NCI-H2171 (cell line): ENCODE measurements at regions not wholly inside any gene's neighbourhood (a gene's known extent, or its start where the extent isn't known, plus 50 kb on each side); places are given as distances from the start of the nearest gene placed in this dataset.

Experiments used
- DNase-seq: peaks from one replicate; lab custom pipeline; 2025; lab: John Stamatoyannopoulos, UW

GRCh38 chr11:119937412-119937811 is 200.5 kb downstream of the TRIM29 start:
- no peak for DNase-seq

GRCh38 chr11:119936426-119936825 is 201.5 kb downstream of the TRIM29 start:
- no peak for DNase-seq

GRCh38 chr11:119935349-119935925 is 202.5 kb downstream of the TRIM29 start:
- no peak for DNase-seq

- DNase-seq = no peak
These were observed 203.0 kb downstream of the TRIM29 start for GRCh38 chr11:119934866-119935265.

GRCh38 chr11:119934267-119934666 is 203.6 kb downstream of the TRIM29 start:
- DNase-seq = no peak

- DNase-seq = no peak
These were observed 204.3 kb downstream of the TRIM29 start for GRCh38 chr11:119933584-119933983.

GRCh38 chr11:119932828-119933562 is 204.0 kb upstream of the NECTIN1 start:
- no peak for DNase-seq

GRCh38 chr11:119928047-119928446 is 199.0 kb upstream of the NECTIN1 start:
- DNase-seq = no peak

- DNase-seq = no peak
These were observed 195.0 kb upstream of the NECTIN1 start for GRCh38 chr11:119924017-119924416.

GRCh38 chr11:119921571-119921970 is 192.6 kb upstream of the NECTIN1 start:
- DNase-seq = no peak

GRCh38 chr11:119920666-119921387 is 191.8 kb upstream of the NECTIN1 start:
- DNase-seq = no peak

GRCh38 chr11:119919656-119920055 is 190.7 kb upstream of the NECTIN1 start:
- DNase-seq = no peak

GRCh38 chr11:119918347-119918746 is 189.3 kb upstream of the NECTIN1 start:
- no peak for DNase-seq

GRCh38 chr11:119916568-119916967 is 187.6 kb upstream of the NECTIN1 start:
- DNase-seq = no peak

GRCh38 chr11:119912229-119912628 is 183.2 kb upstream of the NECTIN1 start:
- no peak for DNase-seq

- no peak for DNase-seq
These were observed 181.7 kb upstream of the NECTIN1 start for GRCh38 chr11:119910650-119911049.

- DNase-seq = no peak
These were observed 181.1 kb upstream of the NECTIN1 start for GRCh38 chr11:119910051-119910450.

- DNase-seq = no peak
These were observed 180.5 kb upstream of the NECTIN1 start for GRCh38 chr11:119909495-119909894.

- no peak for DNase-seq
These were observed 180.1 kb upstream of the NECTIN1 start for GRCh38 chr11:119909077-119909476.

GRCh38 chr11:119908573-119908904 is 179.5 kb upstream of the NECTIN1 start:
- DNase-seq = no peak

GRCh38 chr11:119907878-119908572 is 179.0 kb upstream of the NECTIN1 start:
- DNase-seq = peak; percentile 57

GRCh38 chr11:119907122-119907851 is 178.3 kb upstream of the NECTIN1 start:
- no peak for DNase-seq
